ENCODE measurements at regions not wholly inside any gene's neighbourhood (a gene's known extent, or its start where the extent isn't known, plus 50 kb on each side); places are given as distances from the start of the nearest gene placed in this dataset.

DNA sequence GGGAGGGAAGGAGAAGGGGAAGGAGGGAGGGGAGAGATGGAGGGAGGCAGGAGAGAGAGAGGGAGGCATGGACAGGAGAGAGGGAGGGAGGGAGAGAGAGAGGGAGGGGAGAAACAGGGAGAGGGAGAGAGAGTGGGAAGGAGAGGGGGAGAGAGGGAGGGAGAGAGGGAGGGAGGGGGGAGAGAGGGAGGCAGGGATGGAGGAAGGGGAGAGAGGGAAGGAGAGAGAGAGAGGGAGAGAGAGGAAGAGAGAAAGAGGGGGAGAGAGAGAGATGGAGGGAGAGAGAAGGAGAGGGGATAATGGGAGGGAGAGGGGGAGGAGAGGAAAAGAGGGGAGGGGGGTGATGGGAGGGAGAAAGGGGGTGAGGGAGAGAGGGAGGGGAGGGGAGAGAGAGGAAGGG is 86.8 kb upstream of the VSTM2B start:
- TF ChIP-seq, protein P1, sequence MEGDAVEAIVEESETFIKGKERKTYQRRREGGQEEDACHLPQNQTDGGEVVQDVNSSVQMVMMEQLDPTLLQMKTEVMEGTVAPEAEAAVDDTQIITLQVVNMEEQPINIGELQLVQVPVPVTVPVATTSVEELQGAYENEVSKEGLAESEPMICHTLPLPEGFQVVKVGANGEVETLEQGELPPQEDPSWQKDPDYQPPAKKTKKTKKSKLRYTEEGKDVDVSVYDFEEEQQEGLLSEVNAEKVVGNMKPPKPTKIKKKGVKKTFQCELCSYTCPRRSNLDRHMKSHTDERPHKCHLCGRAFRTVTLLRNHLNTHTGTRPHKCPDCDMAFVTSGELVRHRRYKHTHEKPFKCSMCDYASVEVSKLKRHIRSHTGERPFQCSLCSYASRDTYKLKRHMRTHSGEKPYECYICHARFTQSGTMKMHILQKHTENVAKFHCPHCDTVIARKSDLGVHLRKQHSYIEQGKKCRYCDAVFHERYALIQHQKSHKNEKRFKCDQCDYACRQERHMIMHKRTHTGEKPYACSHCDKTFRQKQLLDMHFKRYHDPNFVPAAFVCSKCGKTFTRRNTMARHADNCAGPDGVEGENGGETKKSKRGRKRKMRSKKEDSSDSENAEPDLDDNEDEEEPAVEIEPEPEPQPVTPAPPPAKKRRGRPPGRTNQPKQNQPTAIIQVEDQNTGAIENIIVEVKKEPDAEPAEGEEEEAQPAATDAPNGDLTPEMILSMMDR (IDR thresholded peaks at IDR 0.05; ENCODE audit: insufficient read depth, low read depth, low read length) = no peak
- TF ChIP-seq EZH2 (IDR thresholded peaks at IDR 0.05; ENCODE audit: insufficient read depth, low read length) = no peak

Measured in astrocyte (in vitro differentiated cells and primary cell).